Keratinocyte (primary cell): ENCODE measurements at regions not wholly inside any gene's neighbourhood (a gene's known extent, or its start where the extent isn't known, plus 50 kb on each side); places are given as distances from the start of the nearest gene placed in this dataset.

Experiments used
- DNase-seq: peaks from one replicate; pipeline ENCODE4 v3.0.0-alpha.2; 2011; ENCODE audit warnings: low read depth, missing footprints, low spot score
- FAIRE-seq: peaks from 2 replicates; lab custom pipeline; 2011; peaks lifted over from hg19 to GRCh38; lab: Jason Lieb, UNC
- H2AFZ ChIP-seq: 2 replicates; pipeline ENCODE4 v1.6.0; 2012; ENCODE audit warnings: low read length, control low read depth, inconsistent platforms; ENCODE audit not compliant: control insufficient read depth
- H3K27ac ChIP-seq: 2 replicates; pipeline ENCODE4 v1.5.1; 2011; ENCODE audit warnings: low read length; ENCODE audit not compliant: control insufficient read depth, insufficient read depth
- H3K27me3 ChIP-seq: 3 replicates; pipeline ENCODE4 v1.6.0; 2011; ENCODE audit warnings: low read length; ENCODE audit not compliant: control insufficient read depth, insufficient read depth; ENCODE audit errors: extremely low read depth
- H3K36me3 ChIP-seq, 2 experiments: 2 replicates in 1 of 2; 3 replicates in 1 of 2; pipeline ENCODE4 v1.5.1; 2011; ENCODE audit warnings: low read length in 2 of 2, mild to moderate bottlenecking in 1 of 2; ENCODE audit not compliant: control insufficient read depth in 2 of 2, insufficient read depth in 2 of 2; ENCODE audit errors: extremely low read depth in 1 of 2
- H3K4me1 ChIP-seq: 3 replicates; pipeline ENCODE4 v1.5.1; 2011; ENCODE audit warnings: low read length; ENCODE audit not compliant: control insufficient read depth, insufficient read depth; ENCODE audit errors: extremely low read depth
- H3K4me2 ChIP-seq: 3 replicates; pipeline ENCODE4 v1.6.0; 2011; ENCODE audit warnings: low read depth, low read length; ENCODE audit not compliant: control insufficient read depth, insufficient read depth; ENCODE audit errors: extremely low read depth
- H3K4me3 ChIP-seq, 3 experiments: fragments of 200-600 bp in 1 of 3; sonication (generic) in 1 of 3; 2 replicates in 2 of 3; 3 replicates in 1 of 3; pipeline ENCODE4 v1.5.1; 2011 to 2016; ENCODE audit warnings: low read length in 3 of 3, mild to moderate bottlenecking in 3 of 3, control low read depth in 2 of 3, inconsistent platforms in 1 of 3, low read depth in 1 of 3, mixed read lengths in 1 of 3, mixed run types in 1 of 3, moderate library complexity in 1 of 3; ENCODE audit not compliant: control insufficient read depth in 2 of 3, insufficient read depth in 2 of 3; ENCODE audit errors: extremely low read depth in 1 of 3
- H3K79me2 ChIP-seq: 2 replicates; pipeline ENCODE4 v1.6.0; 2012; ENCODE audit warnings: low read length; ENCODE audit not compliant: control insufficient read depth, insufficient read depth
- H3K9ac ChIP-seq: 3 replicates; pipeline ENCODE4 v1.6.0; 2011; ENCODE audit warnings: low read length; ENCODE audit not compliant: control insufficient read depth, insufficient read depth; ENCODE audit errors: extremely low read depth
- H3K9me1 ChIP-seq: 3 replicates; pipeline ENCODE4 v1.6.0; 2011; ENCODE audit warnings: low read length; ENCODE audit not compliant: control insufficient read depth, insufficient read depth; ENCODE audit errors: extremely low read depth
- H3K9me3 ChIP-seq: 2 replicates; pipeline ENCODE4 v1.5.1; 2012; ENCODE audit warnings: low read depth, low read length; ENCODE audit not compliant: control insufficient read depth
- H4K20me1 ChIP-seq: 3 replicates; pipeline ENCODE4 v1.6.0; 2011; ENCODE audit warnings: low read length; ENCODE audit not compliant: control insufficient read depth, insufficient read depth; ENCODE audit errors: extremely low read depth
- CTCF ChIP-seq, 3 experiments: IDR thresholded peaks in 1 of 3; conservative IDR thresholded peaks in 1 of 3; optimal IDR thresholded peaks in 1 of 3; 2 replicates in 2 of 3; 3 replicates in 1 of 3; pipeline versions ENCODE3 to v1.5.1; 2011; ENCODE audit warnings: low read length in 3 of 3, mild to moderate bottlenecking in 3 of 3, moderate library complexity in 2 of 3, control low read depth in 1 of 3, inconsistent platforms in 1 of 3; ENCODE audit not compliant: insufficient read depth in 2 of 3; ENCODE audit errors: extremely low read depth in 1 of 3
- EZH2 ChIP-seq: IDR thresholded peaks from one replicate; pipeline ENCODE4 v1.6.1; 2012; ENCODE audit warnings: inconsistent platforms, mild to moderate bottlenecking, low read length, moderate library complexity
- dilution Hi-C: fragments of 300-500 bp; cut with MboI; formaldehyde crosslinking; loops from one replicate; pipeline ENCODE4 v1.7.0; 2020; ENCODE audit warnings: low sequenced_read_pairs; ENCODE audit not compliant: extremely low pct_ligation_motif_present

- H3K27ac ChIP-seq, result no peak overlapping the region
- H3K4me1 ChIP-seq, result no peaks in the 10 kb centered on the region
- FAIRE-seq (no peak), DNase-seq (no peak)
- no peak overlapping the region for H3K4me3 ChIP-seq
- H2AFZ ChIP-seq, result no peak overlapping the region
- no peaks in the 10 kb centered on the region for H3K79me2 ChIP-seq
- no peaks in the 10 kb centered on the region for H4K20me1 ChIP-seq
- dilution Hi-C loops, result no loop called here
- H3K9me1 ChIP-seq, result no peaks in the 10 kb centered on the region
- no peak for TF ChIP-seq CTCF (optimal IDR thresholded peaks at IDR 0.05 in 1 of 3, IDR thresholded peaks at IDR 0.05 in 1 of 3, conservative IDR thresholded peaks at IDR 0.05 in 1 of 3; ENCODE audit: extremely low read depth in 1 of 3, insufficient read depth in 2 of 3, low read length in 3 of 3)
- TF ChIP-seq EZH2, result no peak
- no peak overlapping the region for H3K9ac ChIP-seq
- H3K36me3 ChIP-seq, result no peaks in the 10 kb centered on the region
- H3K9me3 ChIP-seq, result no peaks in the 10 kb centered on the region
- no peak overlapping the region for H3K4me2 ChIP-seq
- H3K27me3 ChIP-seq, result no peaks in the 10 kb centered on the region
Measured at GRCh38 chr10:81000781-81001180, 463.1 kb downstream of the SH2D4B start.

GRCh38 chr10:81002382-81002781, 464.7 kb downstream of the SH2D4B start:
- H3K4me1 ChIP-seq, result no peaks in the 10 kb centered on the region
- H3K27me3 ChIP-seq, result no peaks in the 10 kb centered on the region
- H4K20me1 ChIP-seq, result no peaks in the 10 kb centered on the region
- H3K9me1 ChIP-seq, result no peaks in the 10 kb centered on the region
- H3K4me2 ChIP-seq, result no peak overlapping the region
- no peak overlapping the region for H3K4me3 ChIP-seq
- FAIRE-seq, result no peak
- dilution Hi-C loops, result no loop called here
- no peak overlapping the region for H3K27ac ChIP-seq
- H2AFZ ChIP-seq, result no peak overlapping the region
- no peaks in the 10 kb centered on the region for H3K36me3 ChIP-seq
- no peak overlapping the region for H3K9ac ChIP-seq
- TF ChIP-seq EZH2 (no peak), CTCF (optimal IDR thresholded peaks at IDR 0.05 in 1 of 3, IDR thresholded peaks at IDR 0.05 in 1 of 3, conservative IDR thresholded peaks at IDR 0.05 in 1 of 3; ENCODE audit: extremely low read depth in 1 of 3, insufficient read depth in 2 of 3, low read length in 3 of 3) (no peak)
- no peaks in the 10 kb centered on the region for H3K9me3 ChIP-seq
- H3K79me2 ChIP-seq, result no peaks in the 10 kb centered on the region
- DNase-seq, result no peak
